Inflammatory macrophage treated with lipopolysaccharide for 4 hours (primary cell): ENCODE measurements at regions not wholly inside any gene's neighbourhood (a gene's known extent, or its start where the extent isn't known, plus 50 kb on each side); places are given as distances from the start of the nearest gene placed in this dataset.
"Not testable (repeated sequence)": the region's sequence is repeated elsewhere in the genome, so short reads cannot be mapped to it uniquely, and the experiment has no call there.

Source experiments
- DNase-seq: peaks from one replicate; pipeline ENCODE4 v3.0.0-alpha.2; 2020

- no peak for DNase-seq
These were observed 65.6 kb downstream of the IFI44 start for GRCh38 chr1:78715181-78715661.

DNA sequence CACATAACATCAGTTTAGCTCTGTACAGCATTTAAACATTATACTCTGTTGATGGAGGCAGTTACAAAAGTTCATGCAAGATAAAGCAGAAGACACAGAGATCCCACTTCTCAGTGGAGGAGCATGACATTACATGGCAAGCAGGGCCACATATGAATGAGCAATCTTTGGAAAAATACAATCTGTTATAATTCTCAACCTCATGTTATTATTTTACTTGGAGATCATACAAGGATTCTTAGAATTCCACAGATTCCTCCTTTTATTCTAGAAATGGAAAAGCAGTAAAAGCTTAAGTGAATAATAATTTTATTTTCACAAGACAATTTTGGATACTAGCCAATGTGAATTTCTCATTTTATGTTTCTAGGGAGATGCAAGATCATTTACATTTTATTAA, 66.6 kb downstream of the IFI44 start:
- no peak for DNase-seq

DNA sequence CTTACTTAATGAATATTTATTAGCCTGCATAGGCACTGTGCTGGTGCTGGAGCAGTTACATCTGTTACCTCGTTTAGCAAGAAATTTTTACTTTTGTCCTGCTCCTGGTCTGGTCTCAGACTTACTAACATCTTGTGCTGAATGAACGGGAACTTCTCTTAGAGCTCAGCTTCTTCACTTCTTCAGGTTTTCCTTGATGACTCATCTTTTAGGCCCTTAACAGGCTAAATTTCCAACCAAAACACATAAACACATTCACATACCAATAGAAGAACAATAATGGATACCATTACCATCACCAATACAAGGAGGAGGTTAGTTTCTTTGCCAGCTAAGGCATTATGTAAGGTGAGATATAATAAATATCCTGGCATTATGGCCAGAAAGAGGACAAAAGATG, 68.9 kb downstream of the IFI44 start:
- no peak for DNase-seq

GRCh38 chr1:78721136-78721535, 71.5 kb downstream of the IFI44 start:
- no peak for DNase-seq

DNA sequence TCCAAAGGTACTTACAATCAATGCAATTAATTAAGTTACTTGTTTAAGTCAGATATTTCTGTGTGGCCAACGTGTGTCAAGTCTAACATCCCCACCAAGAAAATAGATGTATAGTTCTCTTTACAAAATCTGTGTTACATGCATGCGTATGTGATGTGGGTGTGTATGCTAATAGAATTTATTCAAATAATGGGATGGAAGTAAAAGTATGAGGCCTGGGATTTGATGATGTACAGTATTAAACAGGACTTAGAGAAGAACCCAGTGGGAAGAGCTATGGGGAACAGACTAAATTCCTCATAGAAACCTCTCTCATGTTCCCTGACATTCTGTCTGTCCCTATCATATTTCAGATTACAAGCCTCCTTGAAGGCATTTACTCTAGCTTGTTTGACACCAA, 72.5 kb downstream of the IFI44 start:
- no peak for DNase-seq

DNA sequence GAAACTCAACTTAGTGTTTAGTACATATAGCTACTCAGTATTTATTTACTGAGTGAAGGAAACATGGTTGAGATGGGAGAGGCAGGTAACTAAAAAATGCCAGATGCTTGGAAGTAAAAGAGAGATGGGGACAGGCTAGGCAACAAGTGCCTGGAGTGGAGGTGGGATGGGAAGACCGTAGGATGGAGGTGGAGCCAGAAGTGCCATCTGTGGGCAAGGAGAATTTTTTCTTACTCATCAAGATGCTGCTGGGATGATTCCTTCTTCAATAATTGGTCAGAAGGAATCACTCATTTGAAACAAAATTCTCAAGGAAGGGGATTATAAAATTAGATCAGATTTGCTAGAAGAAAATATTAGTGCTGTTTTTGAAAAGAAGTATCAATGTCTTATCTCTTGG, 72.9 kb downstream of the IFI44 start:
- no peak for DNase-seq

DNA sequence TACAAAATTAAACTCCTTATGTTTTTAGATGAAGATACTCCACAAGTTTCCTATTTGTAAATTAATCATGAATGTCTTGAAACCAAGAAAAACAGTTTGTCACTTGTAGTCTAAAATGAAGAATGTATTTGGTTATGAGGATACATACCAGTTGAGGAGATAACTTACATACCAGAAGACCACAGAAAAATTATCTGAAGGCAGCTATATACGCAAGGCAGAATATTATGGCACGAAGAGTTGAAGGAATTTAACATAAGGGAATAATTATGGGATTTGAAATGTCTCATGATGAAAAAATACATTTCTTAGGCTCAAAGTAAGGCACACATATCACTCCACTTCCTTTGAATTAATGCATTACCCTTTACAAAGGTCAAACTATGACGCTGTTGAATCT, 73.3 kb downstream of the IFI44 start:
- DNase-seq, result no peak

GRCh38 chr1:78726686-78727085, 77.1 kb downstream of the IFI44 start:
- DNase-seq, result no peak

DNA sequence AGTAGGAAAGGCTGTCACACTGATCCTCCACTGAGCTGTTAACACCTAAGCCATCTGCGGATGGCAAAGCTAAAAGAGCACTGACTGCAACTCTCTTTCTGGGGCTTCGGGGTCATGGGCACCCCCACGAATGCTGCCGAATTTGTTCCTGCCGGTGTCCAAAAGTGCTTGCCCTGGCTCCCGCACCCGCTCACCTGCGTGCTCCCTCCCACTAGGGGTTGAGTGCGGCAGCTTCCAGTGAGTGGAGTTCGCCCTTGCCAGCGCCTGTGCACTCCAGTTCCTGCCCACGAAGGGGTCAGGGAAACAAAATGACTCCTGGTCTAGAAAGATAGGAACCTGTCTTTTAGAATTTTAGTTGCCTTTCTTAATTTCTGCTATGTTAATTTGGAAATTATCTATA, 78.7 kb downstream of the IFI44 start:
- no peak for DNase-seq

DNA sequence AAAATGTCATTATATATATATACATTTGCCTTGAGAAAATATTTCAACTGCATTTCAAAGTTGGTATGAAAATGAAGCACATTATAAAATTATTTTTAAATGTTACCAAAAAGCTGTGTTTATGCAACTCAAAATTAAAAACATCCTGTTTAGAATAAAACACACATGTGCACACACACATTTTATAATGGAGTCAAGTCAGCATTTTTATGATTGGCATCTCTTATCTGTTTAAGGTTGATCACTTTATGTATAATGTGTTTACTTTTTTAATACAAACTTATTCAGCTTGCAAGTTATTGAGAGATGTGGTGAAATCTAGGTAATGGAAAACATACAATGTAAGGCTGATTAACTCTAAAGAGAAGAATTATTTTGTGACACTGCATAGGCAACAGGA, 80.4 kb downstream of the IFI44 start:
- DNase-seq, result no peak

GRCh38 chr1:78731674-78732073, 82.0 kb downstream of the IFI44 start:
- no peak for DNase-seq

DNA sequence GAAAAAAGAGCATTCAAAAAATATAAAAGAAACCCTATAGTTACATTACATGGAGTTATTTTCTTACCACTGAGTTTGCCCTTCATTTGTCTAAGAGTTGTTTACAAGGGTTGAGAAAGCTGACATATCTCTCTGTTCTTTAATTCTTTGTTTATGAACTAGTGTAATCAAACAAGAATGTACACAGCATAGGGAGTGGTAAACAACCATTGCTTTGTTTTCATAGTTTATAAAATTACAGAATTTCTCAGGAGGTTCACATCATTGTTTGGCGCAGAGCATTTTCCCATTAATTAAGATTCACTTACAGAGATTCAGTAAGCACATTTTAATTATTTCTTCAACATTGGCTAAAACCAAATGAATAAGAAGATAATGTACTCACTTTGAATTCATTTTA, 87.6 kb downstream of the IFI44 start:
- no peak for DNase-seq

GRCh38 chr1:78743626-78744025, 94.0 kb downstream of the IFI44 start:
- no peak for DNase-seq

GRCh38 chr1:78745111-78745510, 95.5 kb downstream of the IFI44 start:
- no peak for DNase-seq

- DNase-seq, result not testable (repeated sequence)
These were observed 104.0 kb downstream of the IFI44 start for GRCh38 chr1:78753679-78754078.

GRCh38 chr1:78755986-78756385, 106.4 kb downstream of the IFI44 start:
- no peak for DNase-seq

GRCh38 chr1:78758506-78758905, 108.9 kb downstream of the IFI44 start:
- DNase-seq, result no peak

DNA sequence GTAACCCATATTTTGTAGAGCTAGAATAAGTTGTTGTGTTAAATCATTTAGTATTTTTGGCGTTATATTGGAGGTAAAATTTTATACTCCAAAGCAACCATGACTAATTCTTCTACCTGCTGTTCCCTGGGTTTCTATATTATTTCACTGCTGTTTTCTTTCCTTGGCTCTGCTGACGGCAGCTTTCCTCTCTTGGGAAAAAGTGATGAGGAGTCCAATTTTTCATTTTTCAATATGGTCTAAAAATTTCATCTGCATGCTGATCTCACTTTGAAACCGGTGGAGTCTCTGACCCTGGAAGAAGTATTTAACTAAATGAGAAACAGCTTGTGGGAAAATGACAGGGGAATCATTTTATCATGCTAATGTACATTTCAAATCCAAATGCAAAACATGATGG, 110.2 kb downstream of the IFI44 start:
- no peak for DNase-seq

- DNase-seq, result no peak
These were observed 111.2 kb downstream of the IFI44 start for GRCh38 chr1:78760858-78761257.

DNA sequence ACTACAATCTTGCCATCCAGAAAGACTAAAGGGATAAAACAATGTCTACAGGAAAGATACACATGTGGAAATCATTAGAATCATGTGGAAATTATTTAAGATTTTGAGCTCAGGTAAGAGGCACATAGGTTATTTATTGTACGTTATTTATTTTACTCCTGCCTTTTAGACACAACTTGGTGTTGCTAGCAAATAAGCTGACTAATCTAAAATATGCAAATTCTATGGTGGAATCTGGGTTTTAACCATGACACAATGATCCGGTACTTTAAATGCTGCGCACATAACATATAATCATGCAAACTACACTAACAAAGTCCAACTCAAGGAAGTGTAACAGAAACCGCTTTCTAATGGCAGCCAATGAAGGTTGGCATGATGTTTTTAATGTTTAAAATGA, 112.5 kb downstream of the IFI44 start:
- DNase-seq, result no peak

- no peak for DNase-seq
These were observed 115.9 kb downstream of the IFI44 start for GRCh38 chr1:78765489-78765888.

DNA sequence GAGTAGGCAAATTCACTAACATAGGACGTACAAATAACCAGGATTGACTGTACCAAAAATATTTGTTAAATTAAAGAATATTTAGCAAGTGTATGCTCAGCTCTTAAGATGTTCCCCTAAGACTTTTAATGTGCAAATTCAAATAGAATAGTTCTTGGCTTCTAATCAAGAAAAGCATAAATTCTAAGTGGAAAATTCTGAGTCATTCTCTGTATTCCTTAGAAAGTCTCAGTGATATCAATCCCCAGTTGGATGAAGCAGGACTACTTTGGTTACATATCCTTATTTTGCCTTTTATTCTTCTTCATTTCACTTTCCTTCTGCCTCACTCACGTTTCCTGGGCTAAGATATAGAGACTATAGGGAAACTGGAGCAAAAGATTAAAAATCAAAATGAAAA, 130.2 kb downstream of the IFI44 start:
- DNase-seq, result no peak

DNA sequence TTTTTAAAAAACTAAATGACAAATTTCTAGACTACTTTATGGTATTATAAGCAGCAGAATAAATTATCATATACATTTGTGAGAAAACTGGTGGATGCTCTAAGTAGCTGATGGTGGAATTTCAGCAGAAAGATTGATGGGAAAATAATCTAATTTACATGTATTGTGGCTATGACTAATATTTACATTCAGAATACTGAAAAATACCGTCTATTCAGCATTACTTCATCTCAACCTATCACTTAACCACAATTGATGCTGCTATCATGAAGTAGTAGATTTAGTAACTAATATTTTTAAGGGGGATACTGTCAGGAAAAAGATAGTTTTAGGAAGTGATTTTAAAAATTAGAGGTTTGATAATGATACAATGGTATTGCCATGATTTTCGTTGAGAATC, 137.9 kb downstream of the IFI44 start:
- no peak for DNase-seq

GRCh38 chr1:78790174-78790573, 140.5 kb downstream of the IFI44 start:
- no peak for DNase-seq

GRCh38 chr1:78792756-78793155, 143.1 kb downstream of the IFI44 start:
- no peak for DNase-seq
